SU-DHL-6 (cell line): ENCODE measurements at regions not wholly inside any gene's neighbourhood (a gene's known extent, or its start where the extent isn't known, plus 50 kb on each side); places are given as distances from the start of the nearest gene placed in this dataset.

Experiments
- EZH2phosphoT487 ChIP-seq: fragments of 200-600 bp; sonication (generic), shearing (Covaris generic); conservative IDR thresholded peaks from 2 replicates; pipeline ENCODE4 v1.6.1; 2018; ENCODE audit warnings: mild to moderate bottlenecking, antibody characterized with exemption, low read length, moderate library complexity, mixed read lengths
- TF ChIP-seq, protein P1 (sequence below): fragments of 200-600 bp; sonication (generic); IDR thresholded peaks from one replicate; pipeline ENCODE4 v1.5.1; 2017; ENCODE audit warnings: antibody characterized with exemption, mild to moderate bottlenecking, low read length, moderate library complexity; ENCODE audit not compliant: insufficient read depth, poor library complexity, severe bottlenecking

DNA sequence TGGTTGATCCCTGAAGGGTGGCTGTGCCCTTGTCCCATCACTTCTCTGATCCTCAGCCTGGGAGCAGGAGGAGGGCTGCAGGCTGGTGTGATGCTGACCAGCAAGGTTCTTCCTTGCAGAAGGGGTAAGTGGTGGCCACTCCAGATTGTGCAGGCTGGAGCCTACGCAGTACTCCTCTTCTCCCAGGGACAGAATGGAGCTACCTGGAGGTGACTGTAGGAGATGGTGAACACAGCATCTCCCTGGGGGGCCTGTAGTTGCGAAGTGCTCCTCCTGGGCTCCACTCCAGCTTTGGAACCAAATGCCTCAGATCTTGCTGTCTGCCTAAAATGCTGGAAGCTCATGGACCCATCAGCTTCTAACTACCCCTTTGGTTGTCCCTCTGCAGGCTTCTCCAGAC lies 323.6 kb upstream of the PODXL start:
- TF ChIP-seq, protein P1, sequence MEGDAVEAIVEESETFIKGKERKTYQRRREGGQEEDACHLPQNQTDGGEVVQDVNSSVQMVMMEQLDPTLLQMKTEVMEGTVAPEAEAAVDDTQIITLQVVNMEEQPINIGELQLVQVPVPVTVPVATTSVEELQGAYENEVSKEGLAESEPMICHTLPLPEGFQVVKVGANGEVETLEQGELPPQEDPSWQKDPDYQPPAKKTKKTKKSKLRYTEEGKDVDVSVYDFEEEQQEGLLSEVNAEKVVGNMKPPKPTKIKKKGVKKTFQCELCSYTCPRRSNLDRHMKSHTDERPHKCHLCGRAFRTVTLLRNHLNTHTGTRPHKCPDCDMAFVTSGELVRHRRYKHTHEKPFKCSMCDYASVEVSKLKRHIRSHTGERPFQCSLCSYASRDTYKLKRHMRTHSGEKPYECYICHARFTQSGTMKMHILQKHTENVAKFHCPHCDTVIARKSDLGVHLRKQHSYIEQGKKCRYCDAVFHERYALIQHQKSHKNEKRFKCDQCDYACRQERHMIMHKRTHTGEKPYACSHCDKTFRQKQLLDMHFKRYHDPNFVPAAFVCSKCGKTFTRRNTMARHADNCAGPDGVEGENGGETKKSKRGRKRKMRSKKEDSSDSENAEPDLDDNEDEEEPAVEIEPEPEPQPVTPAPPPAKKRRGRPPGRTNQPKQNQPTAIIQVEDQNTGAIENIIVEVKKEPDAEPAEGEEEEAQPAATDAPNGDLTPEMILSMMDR = no peak
- TF ChIP-seq EZH2phosphoT487 = no peak
